ENCODE measurements at regions not wholly inside any gene's neighbourhood (a gene's known extent, or its start where the extent isn't known, plus 50 kb on each side); places are given as distances from the start of the nearest gene placed in this dataset.

GRCh38 chr3:117097351-117097750 lies 387.8 kb downstream of the TUSC7 start:
- no peak for DNase-seq (ENCODE audit: low read depth)
- in situ Hi-C loops (cut with HindIII; ENCODE audit: low pct_unique_long_range_greater_than_20kb, low sequenced_read_pairs) = no loop called here

DNA sequence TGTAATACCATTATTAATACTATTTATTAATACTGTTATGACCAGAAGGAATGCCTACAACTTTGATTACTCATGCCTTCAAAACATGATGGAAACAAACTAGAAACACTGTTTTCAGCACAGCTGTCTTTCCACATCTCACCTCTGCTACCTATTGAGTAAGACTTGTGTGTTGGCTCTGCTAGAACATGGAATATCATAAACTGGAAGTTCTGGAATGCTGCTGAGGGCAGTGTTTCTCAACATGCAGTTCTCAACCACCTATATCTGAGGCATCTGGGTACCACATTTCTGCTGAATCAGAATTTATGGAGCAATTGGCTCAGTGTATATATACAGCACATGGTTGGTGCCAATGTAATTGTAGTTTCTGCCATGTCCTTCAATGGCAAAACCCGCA lies 392.1 kb downstream of the TUSC7 start:
- DNase-seq (ENCODE audit: low read depth) = no peak
- in situ Hi-C loops (cut with HindIII; ENCODE audit: low pct_unique_long_range_greater_than_20kb, low sequenced_read_pairs) = no loop called here

GRCh38 chr3:117102426-117102825 lies 392.8 kb downstream of the TUSC7 start:
- in situ Hi-C loops (cut with HindIII; ENCODE audit: low pct_unique_long_range_greater_than_20kb, low sequenced_read_pairs) = no loop called here
- DNase-seq (ENCODE audit: low read depth) = peak; percentile 4

DNA sequence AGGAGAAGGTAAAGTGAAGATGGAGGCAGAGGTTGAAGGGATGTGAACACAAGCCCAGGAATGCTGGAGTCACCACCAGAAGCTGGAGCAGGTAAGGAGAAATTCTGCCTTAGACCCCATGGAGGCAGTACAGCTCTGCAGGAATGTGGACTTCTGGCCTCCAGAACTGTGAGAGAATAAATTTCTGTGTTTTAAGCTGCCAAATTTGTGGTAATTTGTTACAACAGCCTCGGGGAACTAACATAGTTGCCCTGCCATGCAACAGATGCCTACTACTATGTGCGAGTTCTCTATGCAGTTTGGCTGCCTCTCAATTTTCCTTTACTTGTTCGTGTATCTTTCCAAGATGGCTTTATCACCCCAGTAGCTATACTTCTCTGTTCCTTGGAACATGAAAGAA lies 394.1 kb downstream of the TUSC7 start:
- in situ Hi-C loops (cut with HindIII; ENCODE audit: low pct_unique_long_range_greater_than_20kb, low sequenced_read_pairs) = no loop called here
- no peak for DNase-seq (ENCODE audit: low read depth)

DNA sequence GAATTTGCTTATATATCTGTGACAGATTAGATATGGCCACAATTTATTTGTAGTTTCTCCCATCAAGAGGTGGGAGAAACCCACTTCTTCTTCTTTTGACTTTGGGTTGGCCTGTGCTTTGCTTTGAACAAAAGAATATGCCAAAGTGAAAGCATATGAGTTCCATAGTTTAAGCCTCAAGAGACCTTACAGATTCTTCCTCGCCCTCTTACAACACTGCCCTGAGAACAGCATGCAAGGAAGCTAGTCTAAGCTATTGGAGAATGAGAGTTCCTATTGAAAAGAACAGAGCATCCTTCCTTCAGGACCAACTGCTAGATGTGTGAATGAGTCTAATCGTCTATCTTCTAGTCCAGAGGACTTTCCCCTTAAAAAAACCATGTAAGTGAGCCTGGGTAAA lies 394.8 kb downstream of the TUSC7 start:
- DNase-seq (ENCODE audit: low read depth) = no peak
- in situ Hi-C loops (cut with HindIII; ENCODE audit: low pct_unique_long_range_greater_than_20kb, low sequenced_read_pairs) = no loop called here

DNA sequence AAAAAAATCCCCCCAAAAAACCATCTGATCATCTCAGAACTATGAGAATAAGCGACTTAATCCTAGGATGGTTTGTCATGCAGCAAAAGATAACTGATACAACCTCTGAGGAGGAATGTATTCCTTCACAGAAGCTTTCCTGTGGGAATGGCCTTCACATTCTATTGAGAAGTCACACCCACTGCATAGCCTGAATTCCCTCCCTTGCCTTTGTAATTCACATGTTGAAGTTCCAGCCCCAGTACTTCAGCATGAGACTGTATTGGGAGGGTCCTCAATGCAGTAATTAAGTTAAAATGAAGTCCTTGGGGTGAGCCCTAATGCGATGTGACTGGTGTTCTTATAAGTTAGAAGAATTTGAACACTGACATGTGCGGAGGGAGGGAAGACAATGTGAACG lies 395.2 kb downstream of the TUSC7 start:
- in situ Hi-C loops (cut with HindIII; ENCODE audit: low pct_unique_long_range_greater_than_20kb, low sequenced_read_pairs) = no loop called here
- DNase-seq (ENCODE audit: low read depth) = no peak

DNA sequence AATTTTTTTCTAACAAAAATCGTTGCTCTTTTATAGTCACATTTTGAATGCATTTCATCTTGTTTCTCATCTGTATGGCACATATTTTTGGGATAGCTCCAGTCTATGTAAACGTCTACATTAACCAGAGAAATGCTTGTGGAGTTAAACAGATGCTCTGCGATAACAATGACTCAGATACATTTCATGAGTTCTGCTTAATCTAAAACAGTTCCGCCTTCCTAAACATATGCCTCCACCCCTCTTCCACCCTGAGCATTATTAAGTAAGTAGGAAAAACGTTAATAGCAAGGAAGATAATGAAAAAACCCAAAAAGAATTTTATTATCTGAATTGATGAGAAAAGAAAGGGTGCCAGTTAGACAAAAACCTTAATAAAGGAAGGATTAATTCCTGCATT lies 396.1 kb downstream of the TUSC7 start:
- no peak for DNase-seq (ENCODE audit: low read depth)
- in situ Hi-C loops (cut with HindIII; ENCODE audit: low pct_unique_long_range_greater_than_20kb, low sequenced_read_pairs) = no loop called here

- no peak for DNase-seq (ENCODE audit: low read depth)
- in situ Hi-C loops (cut with HindIII; ENCODE audit: low pct_unique_long_range_greater_than_20kb, low sequenced_read_pairs) = no loop called here
Observed at GRCh38 chr3:117106396-117106795, 396.8 kb downstream of the TUSC7 start.

DNA sequence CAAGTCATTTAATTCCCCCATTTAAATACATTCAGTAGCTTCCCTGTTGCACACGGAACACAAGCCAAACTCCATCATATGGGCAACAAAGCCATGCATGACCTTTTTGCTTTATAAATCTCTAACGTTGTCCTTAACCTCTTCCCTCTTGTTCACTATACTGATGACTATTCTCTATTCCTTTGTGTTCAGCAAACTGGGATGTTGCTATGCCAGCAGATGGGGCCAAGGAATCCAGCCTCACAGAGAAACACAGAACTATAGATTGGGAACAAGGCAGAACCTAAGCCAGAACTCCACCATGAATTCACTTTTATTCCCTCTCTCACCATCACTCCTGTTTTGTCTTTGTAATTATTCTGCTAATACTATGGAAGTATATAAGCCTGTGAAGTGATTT lies 398.4 kb downstream of the TUSC7 start:
- DNase-seq (ENCODE audit: low read depth) = no peak
- in situ Hi-C loops (cut with HindIII; ENCODE audit: low pct_unique_long_range_greater_than_20kb, low sequenced_read_pairs) = no loop called here

DNA sequence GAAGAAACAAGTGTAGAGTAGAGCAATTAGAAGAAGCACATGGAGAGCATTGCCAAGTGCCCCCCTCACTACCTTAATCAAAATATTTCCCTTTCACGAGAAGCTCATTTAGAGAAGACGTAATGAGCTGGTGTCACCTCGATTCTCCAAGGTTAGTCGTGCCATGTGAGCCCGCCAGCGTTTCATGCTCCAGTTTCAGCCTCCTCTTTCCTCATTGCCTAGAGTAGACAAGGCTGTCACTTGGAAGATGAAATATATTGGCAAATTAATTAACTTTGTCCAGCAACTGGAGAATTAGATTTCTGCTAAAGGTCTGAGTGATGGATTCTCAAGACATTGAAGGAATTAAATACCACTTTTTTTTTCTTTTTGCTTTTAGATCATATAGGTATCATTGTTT lies 399.6 kb downstream of the TUSC7 start:
- no peak for DNase-seq (ENCODE audit: low read depth)
- in situ Hi-C loops (cut with HindIII; ENCODE audit: low pct_unique_long_range_greater_than_20kb, low sequenced_read_pairs) = no loop called here

- in situ Hi-C loops (cut with HindIII; ENCODE audit: low pct_unique_long_range_greater_than_20kb, low sequenced_read_pairs) = no loop called here
- DNase-seq (ENCODE audit: low read depth) = no peak
Observed at GRCh38 chr3:117114517-117115265, 405.1 kb downstream of the TUSC7 start.

DNA sequence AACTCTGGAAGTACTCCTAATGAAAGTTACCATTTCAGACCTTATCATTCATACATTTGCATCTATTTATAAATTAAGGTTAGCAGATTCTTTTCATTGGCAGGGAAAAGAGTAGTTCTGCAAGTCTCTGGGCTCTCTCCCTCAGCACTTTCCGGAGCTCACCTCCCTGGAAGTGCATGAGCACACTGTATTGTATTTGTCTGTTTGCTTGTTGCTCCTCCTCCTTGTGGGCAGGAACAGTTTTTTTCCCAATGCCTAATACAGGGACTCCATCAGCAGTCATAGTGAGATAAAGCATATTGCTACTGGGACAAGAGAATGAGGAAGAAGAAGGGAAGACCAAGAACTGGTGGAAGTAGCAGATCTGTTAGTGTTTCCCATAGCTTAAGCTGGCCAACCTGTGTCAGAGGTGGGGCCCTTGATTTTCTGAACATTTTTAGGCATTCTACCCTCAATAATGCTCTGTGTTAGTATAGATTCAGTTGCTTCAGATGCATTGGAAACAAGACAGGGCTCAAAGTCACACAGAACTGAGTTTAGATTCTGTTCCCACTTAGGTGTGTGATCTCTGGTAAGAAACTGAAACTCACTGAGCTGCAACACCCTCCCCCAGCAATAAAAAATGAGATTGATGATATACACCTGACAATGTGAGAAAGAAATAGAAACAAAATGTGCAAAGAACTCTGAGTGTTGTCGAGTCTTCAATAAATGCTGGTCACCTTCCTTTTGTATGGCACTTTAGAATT lies 407.8 kb downstream of the TUSC7 start:
- in situ Hi-C loops (cut with HindIII; ENCODE audit: low pct_unique_long_range_greater_than_20kb, low sequenced_read_pairs) = no loop called here
- DNase-seq (ENCODE audit: low read depth) = no peak

DNA sequence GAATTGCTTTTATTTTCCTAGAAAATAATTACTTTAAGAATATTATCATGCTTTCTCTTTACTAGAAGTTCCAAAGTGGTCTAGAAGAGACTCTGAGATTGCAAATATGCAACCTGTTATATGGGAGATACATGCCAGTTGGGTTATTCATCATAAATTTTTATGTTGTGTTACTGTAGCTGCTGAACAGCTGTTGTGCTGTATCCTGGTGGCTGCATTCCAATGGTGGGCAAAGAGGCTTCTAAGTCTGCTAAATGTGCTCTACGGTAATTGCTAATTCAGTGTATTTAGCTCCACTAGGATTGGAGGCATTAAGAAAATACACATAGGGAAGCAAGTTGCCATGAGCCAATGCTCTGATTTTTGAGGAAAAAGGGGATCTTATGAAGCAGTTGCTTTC lies 409.0 kb downstream of the TUSC7 start:
- DNase-seq (ENCODE audit: low read depth) = no peak
- in situ Hi-C loops (cut with HindIII; ENCODE audit: low pct_unique_long_range_greater_than_20kb, low sequenced_read_pairs) = no loop called here

DNA sequence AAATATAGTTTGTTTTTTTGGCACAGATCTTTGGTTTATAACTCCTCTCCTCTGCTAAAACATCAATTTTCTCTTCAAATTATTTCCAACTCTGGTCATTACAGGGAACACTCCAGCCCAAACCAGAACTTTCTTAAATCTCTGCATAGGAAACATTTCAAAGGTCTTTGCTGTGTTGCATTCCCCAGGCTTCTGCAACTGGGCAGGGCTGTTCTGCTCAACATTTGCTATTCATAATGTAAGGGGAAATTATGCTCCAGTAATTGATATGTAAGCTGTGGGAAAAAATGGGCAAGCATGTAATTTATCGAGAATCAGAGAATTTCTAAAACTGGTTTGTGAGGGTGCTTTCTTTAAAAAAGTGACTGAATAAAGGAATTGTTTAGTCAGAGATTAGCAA lies 410.4 kb downstream of the TUSC7 start:
- in situ Hi-C loops (cut with HindIII; ENCODE audit: low pct_unique_long_range_greater_than_20kb, low sequenced_read_pairs) = no loop called here
- DNase-seq (ENCODE audit: low read depth) = no peak

DNA sequence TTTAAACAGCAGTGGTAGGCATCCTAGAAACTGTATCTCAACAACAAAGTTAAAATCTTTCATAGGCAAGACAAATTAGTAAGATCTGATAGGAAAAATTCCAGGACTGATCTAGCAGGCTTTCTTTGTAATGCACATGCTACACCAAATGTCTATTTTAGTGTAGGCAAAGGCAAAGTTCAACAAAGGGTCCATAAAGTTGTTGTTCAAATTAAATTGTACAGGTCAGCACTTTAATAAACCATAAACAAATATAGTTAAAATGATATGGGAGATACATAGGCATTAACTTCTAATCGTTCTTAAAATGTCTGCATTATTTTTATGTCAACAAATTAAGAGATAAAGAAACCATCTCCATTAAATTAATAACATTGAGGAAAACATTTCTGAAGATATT lies 413.0 kb downstream of the TUSC7 start:
- DNase-seq (ENCODE audit: low read depth) = no peak
- in situ Hi-C loops (cut with HindIII; ENCODE audit: low pct_unique_long_range_greater_than_20kb, low sequenced_read_pairs) = no loop called here

DNA sequence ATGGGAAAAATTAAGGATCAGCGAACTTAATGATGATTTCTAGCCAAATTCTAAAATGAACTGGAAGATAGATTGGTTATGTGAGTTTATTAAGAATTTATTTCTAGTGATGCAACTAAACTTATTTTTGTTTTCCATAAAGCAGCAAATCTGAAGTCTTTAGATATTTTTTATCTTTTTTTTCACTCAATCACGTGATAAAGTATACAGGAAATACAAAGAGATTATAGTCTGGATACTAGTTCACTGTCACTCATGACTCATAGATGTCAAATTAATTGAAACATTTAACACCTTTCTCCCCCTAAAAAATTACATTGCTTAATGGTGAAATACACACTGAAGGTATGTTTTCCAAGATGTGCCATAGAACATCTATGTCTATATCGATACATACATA lies 416.9 kb downstream of the TUSC7 start:
- in situ Hi-C loops (cut with HindIII; ENCODE audit: low pct_unique_long_range_greater_than_20kb, low sequenced_read_pairs) = no loop called here
- no peak for DNase-seq (ENCODE audit: low read depth)

DNA sequence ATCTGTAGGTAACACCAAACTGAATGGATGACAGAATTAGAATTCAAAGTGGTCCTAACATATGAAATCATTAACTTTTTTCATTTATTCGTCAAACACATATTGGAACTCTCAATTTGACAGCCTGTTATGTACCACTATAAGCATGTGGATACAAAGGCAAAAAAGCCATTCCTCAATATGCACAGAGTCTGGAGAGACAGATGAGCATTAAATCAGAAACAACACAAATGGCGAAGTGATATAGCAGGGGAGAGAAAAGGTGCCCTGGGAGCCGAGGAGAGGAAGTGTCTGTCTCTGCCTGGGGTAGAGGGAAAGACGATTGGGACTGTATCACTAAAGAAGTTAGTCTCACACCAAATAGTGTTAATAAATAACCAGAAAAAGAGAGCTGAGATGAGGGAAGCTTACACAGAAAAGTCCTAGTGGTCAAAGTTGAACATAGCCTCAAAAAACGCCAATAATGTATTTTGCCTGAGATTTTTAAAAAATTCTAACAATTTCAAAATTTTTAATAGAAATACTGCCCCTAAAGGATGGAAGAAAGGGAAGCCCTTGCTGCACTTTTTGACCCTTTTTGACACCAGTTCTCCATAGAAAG lies 417.5 kb downstream of the TUSC7 start:
- in situ Hi-C loops (cut with HindIII; ENCODE audit: low pct_unique_long_range_greater_than_20kb, low sequenced_read_pairs) = no loop called here
- DNase-seq (ENCODE audit: low read depth) = no peak

DNA sequence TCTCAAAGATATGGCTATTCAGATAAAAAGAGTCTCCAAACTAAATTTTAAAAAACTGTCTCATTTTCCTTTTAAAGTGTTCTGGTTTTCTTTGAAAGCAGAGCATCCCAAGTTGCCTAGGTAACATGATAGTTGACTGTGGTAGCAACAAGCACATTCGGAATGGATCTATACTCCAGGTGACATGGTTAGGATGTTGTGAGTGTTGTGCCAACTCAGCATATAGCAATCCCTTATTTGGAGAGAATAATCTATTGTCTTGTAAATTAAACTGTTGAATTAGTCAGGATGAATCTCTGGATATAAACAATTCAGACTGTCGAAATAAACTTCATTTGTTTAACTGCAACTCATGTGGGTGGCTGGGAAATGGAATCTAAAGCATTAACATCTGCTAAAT lies 418.6 kb downstream of the TUSC7 start:
- in situ Hi-C loops (cut with HindIII; ENCODE audit: low pct_unique_long_range_greater_than_20kb, low sequenced_read_pairs) = no loop called here
- no peak for DNase-seq (ENCODE audit: low read depth)

GRCh38 chr3:117128872-117129271 lies 419.3 kb downstream of the TUSC7 start:
- DNase-seq (ENCODE audit: low read depth) = no peak

GRCh38 chr3:117129516-117129915 lies 419.9 kb downstream of the TUSC7 start:
- in situ Hi-C loops (cut with HindIII; ENCODE audit: low pct_unique_long_range_greater_than_20kb, low sequenced_read_pairs) = no loop called here

More at GRCh38 chr3:117128872-117129271, 419.3 kb downstream of the TUSC7 start:
- in situ Hi-C loops (cut with HindIII; ENCODE audit: low pct_unique_long_range_greater_than_20kb, low sequenced_read_pairs) = no loop called here

More at GRCh38 chr3:117129516-117129915, 419.9 kb downstream of the TUSC7 start:
- DNase-seq (ENCODE audit: low read depth) = no peak
